Cardiac fibroblast (primary cell): ENCODE measurements at regions not wholly inside any gene's neighbourhood (a gene's known extent, or its start where the extent isn't known, plus 50 kb on each side); places are given as distances from the start of the nearest gene placed in this dataset.

Experiments
- DNase-seq, 2 donors: peaks; one replicate each; pipeline versions ENCODE4 v3.0.0 to v3.0.0-alpha.2; 2010; ENCODE audit warnings: low read depth in 2 of 2
- H3K4me3 ChIP-seq, 2 donors: replicated peaks in 1 of 2; 1 replicate in 1 of 2; 2 replicates in 1 of 2; pipeline ENCODE4 v1.5.1; 2011; ENCODE audit warnings: low read depth in 2 of 2, low read length in 2 of 2, mild to moderate bottlenecking in 2 of 2, moderate library complexity in 1 of 2
- TF ChIP-seq, protein P1 (sequence below): IDR thresholded peaks from one replicate; pipeline ENCODE4 v1.5.1; 2011; ENCODE audit warnings: low read depth, mild to moderate bottlenecking, low read length, inconsistent platforms

DNA sequence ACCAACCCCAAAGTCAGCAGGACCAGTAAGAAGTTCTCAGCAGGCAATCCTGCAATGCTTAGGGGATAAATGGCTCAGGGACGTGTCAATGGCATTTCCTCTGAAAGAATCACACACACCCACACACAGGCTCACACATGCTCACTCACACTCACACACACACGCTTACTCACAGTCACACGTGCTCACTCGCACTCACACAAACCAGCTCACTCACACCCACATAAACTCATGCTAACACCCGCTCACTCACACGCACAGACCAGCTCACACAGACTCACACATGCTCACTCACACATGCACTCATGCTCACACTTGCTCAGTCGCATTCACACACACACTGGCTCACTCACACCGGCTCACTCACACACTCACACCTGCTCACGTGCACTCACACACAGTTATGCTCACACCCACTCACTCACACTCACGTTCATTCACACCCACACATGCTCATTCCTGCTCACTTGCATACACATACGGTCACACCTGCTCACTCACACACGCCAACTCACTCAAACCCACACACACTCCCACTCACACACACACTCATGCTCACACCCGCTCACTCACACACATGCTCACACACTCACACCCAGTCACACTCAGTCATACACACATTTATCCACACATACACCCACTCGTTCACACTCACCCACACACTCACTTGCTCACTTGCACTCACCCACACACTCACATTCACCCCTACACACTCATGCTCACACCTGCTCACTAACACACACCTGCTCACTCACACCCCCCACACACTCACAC lies 436.8 kb downstream of the BCL11B start:
- DNase-seq, result no peak

DNA sequence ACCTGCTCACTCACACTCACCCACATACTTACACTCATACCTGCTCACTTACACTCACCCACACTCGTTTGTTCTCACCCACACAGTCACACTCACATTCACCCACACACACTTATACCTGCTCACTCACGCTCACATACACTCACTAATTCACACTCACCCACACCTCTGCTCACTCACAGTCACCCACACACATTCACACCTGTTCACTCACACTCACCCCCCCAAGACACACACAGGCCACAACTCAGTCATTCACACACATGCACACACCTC lies 436.2 kb downstream of the BCL11B start:
- no peak for DNase-seq
- no peak overlapping the region for H3K4me3 ChIP-seq
- TF ChIP-seq, protein P1, sequence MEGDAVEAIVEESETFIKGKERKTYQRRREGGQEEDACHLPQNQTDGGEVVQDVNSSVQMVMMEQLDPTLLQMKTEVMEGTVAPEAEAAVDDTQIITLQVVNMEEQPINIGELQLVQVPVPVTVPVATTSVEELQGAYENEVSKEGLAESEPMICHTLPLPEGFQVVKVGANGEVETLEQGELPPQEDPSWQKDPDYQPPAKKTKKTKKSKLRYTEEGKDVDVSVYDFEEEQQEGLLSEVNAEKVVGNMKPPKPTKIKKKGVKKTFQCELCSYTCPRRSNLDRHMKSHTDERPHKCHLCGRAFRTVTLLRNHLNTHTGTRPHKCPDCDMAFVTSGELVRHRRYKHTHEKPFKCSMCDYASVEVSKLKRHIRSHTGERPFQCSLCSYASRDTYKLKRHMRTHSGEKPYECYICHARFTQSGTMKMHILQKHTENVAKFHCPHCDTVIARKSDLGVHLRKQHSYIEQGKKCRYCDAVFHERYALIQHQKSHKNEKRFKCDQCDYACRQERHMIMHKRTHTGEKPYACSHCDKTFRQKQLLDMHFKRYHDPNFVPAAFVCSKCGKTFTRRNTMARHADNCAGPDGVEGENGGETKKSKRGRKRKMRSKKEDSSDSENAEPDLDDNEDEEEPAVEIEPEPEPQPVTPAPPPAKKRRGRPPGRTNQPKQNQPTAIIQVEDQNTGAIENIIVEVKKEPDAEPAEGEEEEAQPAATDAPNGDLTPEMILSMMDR, result no peak

More for the DNA sequence above, 436.8 kb downstream of the BCL11B start:
- TF ChIP-seq, protein P1, result no peak
- H3K4me3 ChIP-seq, result no peak overlapping the region

DNA sequence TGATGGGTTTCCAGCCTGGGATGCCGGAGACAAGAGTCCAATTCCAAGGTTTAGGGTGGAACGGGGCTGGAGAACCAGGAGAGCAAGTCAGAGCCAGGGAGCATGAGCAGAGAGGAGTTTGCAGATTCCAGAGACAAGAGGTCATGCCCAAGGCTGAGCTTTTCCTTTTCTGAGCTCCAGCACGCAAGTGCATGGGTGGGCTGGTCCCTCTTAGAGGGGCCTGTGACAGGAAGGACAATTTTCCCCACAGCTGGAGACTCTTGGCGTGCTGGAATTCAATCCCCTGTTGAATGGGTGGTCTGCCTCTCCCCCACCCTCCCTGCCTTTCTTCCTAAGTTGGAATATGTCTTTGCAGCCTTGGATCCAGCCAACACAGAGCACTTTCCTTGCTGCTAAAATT lies 431.9 kb downstream of the BCL11B start:
- no peak for DNase-seq
- TF ChIP-seq, protein P1, result no peak

DNA sequence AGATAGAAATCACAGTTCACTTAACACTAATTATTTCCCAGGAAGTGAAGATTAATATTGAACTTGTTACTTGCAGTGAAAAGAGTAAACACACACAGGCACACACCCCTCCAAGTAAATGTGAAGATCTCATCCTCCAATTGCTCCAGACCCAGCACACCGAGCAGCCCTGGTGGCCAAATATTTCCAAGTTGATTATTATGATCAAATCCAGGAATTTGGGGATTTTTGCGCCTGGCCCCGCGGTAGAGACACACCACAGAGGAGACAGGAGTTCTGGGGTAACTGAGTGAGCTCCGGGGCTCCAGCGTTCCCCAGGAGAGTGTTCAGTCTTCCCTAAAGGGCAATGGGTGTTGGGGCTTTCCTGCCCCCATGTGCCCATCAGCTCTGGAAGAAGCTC lies 431.5 kb downstream of the BCL11B start:
- TF ChIP-seq, protein P1, result no peak
- DNase-seq, result no peak
- H3K4me3 ChIP-seq, result no peak overlapping the region

More for the DNA sequence above, 431.9 kb downstream of the BCL11B start:
- H3K4me3 ChIP-seq, result no peak overlapping the region

DNA sequence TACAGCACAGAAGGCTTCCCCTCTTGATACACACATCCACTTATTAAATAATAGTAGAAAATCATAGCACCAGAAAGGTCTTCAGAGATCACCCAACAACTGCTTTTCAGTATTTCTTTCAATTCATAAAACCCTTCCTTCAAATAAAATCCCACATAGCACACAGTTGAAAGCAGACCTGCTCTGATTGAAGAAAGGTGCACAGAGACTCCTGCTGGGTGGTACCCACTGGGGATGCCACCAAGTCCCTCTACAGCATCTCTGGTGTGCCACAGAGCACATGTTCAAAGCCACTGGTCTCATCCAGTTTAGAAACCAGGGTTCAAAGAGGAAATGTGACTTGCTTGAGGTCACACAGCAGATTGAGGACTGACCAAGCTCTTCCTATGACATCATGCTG lies 427.5 kb downstream of the BCL11B start:
- DNase-seq, result no peak
- no peak overlapping the region for H3K4me3 ChIP-seq
- TF ChIP-seq, protein P1, result no peak

DNA sequence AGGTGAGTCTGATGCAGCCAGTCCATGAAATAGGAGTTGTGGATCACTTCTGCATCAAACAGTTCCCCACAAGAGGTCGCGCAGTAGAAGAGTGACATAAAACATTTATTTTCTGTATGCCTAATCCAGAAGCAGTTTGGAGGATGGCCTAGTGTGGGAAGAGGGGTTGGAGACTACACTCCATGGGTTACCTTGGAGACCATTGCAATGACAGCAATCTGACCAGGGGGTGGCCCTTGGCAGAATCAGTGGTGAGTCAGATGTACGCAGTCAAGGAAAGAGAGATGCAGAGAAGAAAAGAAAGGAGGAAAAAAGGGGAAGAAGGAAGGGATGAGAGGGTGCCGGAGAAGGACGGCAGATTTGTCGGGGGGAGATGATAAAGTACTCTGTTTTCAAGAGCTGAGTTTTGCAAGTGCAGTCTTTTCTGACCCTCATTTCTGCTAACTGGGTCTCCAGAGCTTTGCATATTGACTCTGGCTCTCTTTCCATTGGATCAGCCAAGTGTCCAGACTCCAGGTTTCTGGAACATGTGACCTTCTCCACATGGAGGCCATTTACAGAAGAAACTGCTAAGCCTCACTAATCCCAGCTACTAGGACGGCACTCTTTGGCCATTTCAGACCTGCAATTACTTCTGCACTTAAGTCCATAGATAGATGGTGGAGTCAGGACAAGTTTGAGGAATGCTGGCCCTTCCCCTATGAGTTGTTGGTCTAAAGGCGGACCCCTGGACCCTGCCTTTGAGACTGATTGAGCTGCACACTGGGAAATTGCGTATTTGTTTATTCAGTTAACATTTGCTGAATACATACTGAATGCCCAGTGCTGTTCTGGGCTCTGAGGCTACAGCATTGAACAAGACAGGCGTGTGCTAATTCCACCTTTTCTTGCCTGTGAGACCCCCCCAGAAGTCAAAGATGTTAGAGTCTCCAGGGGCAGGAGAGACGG lies 424.2 kb downstream of the BCL11B start:
- no peak for DNase-seq
- no peak overlapping the region for H3K4me3 ChIP-seq
- TF ChIP-seq, protein P1, result no peak
